ENCODE measurements at regions not wholly inside any gene's neighbourhood (a gene's known extent, or its start where the extent isn't known, plus 50 kb on each side); places are given as distances from the start of the nearest gene placed in this dataset.

DNA sequence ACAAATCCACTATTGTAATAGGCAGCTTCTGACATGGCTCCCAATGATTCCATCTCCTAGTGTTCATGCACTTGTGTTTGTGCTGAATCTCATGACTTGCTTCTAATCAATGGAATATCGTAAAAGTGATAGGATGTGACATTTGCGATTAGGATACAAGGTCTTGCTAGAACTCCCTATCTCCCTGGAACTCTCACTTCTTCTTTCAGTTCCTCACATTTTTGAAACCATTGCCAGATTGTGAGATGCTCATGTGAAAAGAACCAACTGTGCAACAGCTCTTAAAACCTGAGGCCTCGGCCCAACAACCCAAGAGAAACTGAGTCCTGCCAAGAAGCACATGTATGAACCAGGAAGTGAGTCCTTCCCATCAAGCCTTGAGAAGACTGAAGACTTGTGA, 226.9 kb upstream of the DTNA start:
- TF ChIP-seq, protein P1, sequence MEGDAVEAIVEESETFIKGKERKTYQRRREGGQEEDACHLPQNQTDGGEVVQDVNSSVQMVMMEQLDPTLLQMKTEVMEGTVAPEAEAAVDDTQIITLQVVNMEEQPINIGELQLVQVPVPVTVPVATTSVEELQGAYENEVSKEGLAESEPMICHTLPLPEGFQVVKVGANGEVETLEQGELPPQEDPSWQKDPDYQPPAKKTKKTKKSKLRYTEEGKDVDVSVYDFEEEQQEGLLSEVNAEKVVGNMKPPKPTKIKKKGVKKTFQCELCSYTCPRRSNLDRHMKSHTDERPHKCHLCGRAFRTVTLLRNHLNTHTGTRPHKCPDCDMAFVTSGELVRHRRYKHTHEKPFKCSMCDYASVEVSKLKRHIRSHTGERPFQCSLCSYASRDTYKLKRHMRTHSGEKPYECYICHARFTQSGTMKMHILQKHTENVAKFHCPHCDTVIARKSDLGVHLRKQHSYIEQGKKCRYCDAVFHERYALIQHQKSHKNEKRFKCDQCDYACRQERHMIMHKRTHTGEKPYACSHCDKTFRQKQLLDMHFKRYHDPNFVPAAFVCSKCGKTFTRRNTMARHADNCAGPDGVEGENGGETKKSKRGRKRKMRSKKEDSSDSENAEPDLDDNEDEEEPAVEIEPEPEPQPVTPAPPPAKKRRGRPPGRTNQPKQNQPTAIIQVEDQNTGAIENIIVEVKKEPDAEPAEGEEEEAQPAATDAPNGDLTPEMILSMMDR (conservative IDR thresholded peaks at IDR 0.05; ENCODE audit: low read depth in 2 of 2), result no peak
- no peak for TF ChIP-seq EZH2 (IDR thresholded peaks at IDR 0.05; ENCODE audit: low read depth, unreplicated experiment)
- TF ChIP-seq, protein P2, sequence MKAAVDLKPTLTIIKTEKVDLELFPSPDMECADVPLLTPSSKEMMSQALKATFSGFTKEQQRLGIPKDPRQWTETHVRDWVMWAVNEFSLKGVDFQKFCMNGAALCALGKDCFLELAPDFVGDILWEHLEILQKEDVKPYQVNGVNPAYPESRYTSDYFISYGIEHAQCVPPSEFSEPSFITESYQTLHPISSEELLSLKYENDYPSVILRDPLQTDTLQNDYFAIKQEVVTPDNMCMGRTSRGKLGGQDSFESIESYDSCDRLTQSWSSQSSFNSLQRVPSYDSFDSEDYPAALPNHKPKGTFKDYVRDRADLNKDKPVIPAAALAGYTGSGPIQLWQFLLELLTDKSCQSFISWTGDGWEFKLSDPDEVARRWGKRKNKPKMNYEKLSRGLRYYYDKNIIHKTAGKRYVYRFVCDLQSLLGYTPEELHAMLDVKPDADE (IDR thresholded peaks at IDR 0.05), result no peak
- TF ChIP-seq, protein P3, sequence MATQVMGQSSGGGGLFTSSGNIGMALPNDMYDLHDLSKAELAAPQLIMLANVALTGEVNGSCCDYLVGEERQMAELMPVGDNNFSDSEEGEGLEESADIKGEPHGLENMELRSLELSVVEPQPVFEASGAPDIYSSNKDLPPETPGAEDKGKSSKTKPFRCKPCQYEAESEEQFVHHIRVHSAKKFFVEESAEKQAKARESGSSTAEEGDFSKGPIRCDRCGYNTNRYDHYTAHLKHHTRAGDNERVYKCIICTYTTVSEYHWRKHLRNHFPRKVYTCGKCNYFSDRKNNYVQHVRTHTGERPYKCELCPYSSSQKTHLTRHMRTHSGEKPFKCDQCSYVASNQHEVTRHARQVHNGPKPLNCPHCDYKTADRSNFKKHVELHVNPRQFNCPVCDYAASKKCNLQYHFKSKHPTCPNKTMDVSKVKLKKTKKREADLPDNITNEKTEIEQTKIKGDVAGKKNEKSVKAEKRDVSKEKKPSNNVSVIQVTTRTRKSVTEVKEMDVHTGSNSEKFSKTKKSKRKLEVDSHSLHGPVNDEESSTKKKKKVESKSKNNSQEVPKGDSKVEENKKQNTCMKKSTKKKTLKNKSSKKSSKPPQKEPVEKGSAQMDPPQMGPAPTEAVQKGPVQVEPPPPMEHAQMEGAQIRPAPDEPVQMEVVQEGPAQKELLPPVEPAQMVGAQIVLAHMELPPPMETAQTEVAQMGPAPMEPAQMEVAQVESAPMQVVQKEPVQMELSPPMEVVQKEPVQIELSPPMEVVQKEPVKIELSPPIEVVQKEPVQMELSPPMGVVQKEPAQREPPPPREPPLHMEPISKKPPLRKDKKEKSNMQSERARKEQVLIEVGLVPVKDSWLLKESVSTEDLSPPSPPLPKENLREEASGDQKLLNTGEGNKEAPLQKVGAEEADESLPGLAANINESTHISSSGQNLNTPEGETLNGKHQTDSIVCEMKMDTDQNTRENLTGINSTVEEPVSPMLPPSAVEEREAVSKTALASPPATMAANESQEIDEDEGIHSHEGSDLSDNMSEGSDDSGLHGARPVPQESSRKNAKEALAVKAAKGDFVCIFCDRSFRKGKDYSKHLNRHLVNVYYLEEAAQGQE (IDR thresholded peaks at IDR 0.05; ENCODE audit: unreplicated experiment), result no peak
- no peak for TF ChIP-seq CREB1 (CRISPR knock-in tag; IDR thresholded peaks at IDR 0.05; ENCODE audit: low read depth)
- TF ChIP-seq JUNB (IDR thresholded peaks at IDR 0.05; ENCODE audit: unreplicated experiment), result no peak
- no peak for TF ChIP-seq EZH2phosphoT487 (IDR thresholded peaks at IDR 0.05; ENCODE audit: unreplicated experiment)
- no peak for TF ChIP-seq POLR2AphosphoS5 (IDR thresholded peaks at IDR 0.05; ENCODE audit: low read depth)
- TF ChIP-seq STAT1 (IDR thresholded peaks at IDR 0.05; ENCODE audit: unreplicated experiment), result no peak
- TF ChIP-seq NANOG (IDR thresholded peaks at IDR 0.05; ENCODE audit: borderline replicate concordance), result no peak
- no peak for TF ChIP-seq ZNF114 (CRISPR knock-in tag; IDR thresholded peaks at IDR 0.05)

All from GM23338 (cell line).